BLaER1 (cell line): ENCODE measurements at regions not wholly inside any gene's neighbourhood (a gene's known extent, or its start where the extent isn't known, plus 50 kb on each side); places are given as distances from the start of the nearest gene placed in this dataset.

Source experiments
- H3K27ac ChIP-seq: shearing (Covaris generic); formaldehyde crosslinking; 2 replicates; pipeline ENCODE4 v1.8.1; 2022
- H3K27me3 ChIP-seq: shearing (Covaris generic); formaldehyde crosslinking; 2 replicates; pipeline ENCODE4 v1.8.1; 2022
- H3K36me3 ChIP-seq: shearing (Covaris generic); formaldehyde crosslinking; 2 replicates; pipeline ENCODE4 v1.8.1; 2022
- H3K4me1 ChIP-seq: shearing (Covaris generic); formaldehyde crosslinking; 2 replicates; pipeline ENCODE4 v1.8.1; 2022
- H3K4me2 ChIP-seq: shearing (Covaris generic); formaldehyde crosslinking; 2 replicates; pipeline ENCODE4 v1.8.1; 2022
- H3K4me3 ChIP-seq: shearing (Covaris generic); formaldehyde crosslinking; 2 replicates; pipeline ENCODE4 v1.8.1; 2022
- H3K9ac ChIP-seq: shearing (Covaris generic); formaldehyde crosslinking; 2 replicates; pipeline ENCODE4 v1.8.1; 2022
- H3K9me3 ChIP-seq: shearing (Covaris generic); formaldehyde crosslinking; 2 replicates; pipeline ENCODE4 v1.8.1; 2022
- H4K20me1 ChIP-seq: shearing (Covaris generic); formaldehyde crosslinking; 2 replicates; pipeline ENCODE4 v1.8.1; 2022
- Cebpa-rat ChIP-seq: shearing (Covaris generic); IDR thresholded peaks from 2 replicates; pipeline ENCODE4 v1.8.1; 2022

GRCh38 chr6:22424196-22424595, 127.4 kb upstream of the PRL start:
- Histone ChIP-seq H3K27me3 (no peaks in the 10 kb centered on the region), H4K20me1 (no peaks in the 10 kb centered on the region), H3K9ac (no peak overlapping the region), H3K27ac (no peak overlapping the region), H3K4me2 (no peak overlapping the region), H3K9me3 (peaks cover 24% of the 10 kb centered on the region), H3K4me3 (no peak overlapping the region), H3K4me1 (no peaks in the 10 kb centered on the region), H3K36me3 (no peaks in the 10 kb centered on the region)
- TF ChIP-seq Cebpa-rat: no peak

DNA sequence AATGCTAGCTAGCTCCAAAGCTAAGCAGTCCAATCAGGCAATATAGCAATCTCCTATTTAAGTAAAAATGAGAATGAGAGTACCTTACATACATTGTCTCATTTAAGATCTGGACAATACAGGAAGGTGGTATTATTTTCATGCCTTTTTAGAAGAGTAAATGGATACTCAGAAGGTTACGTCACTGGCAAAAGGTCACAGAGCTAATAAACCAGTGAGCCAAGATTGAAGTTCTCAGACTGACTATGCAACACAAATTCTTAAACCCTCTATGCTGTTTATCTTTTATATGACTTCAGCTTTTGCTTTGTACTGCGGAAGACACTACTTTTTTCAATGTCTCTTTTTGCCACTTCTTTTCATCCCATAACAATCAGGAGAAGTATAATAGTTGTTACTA, 135.2 kb upstream of the PRL start:
- TF ChIP-seq Cebpa-rat: no peak
- Histone ChIP-seq H3K4me2 (no peak overlapping the region), H3K9ac (no peak overlapping the region), H3K4me1 (no peaks in the 10 kb centered on the region), H3K4me3 (no peak overlapping the region), H4K20me1 (no peaks in the 10 kb centered on the region), H3K36me3 (no peaks in the 10 kb centered on the region), H3K9me3 (no peaks in the 10 kb centered on the region), H3K27me3 (no peaks in the 10 kb centered on the region), H3K27ac (no peak overlapping the region)

GRCh38 chr6:22433745-22434144, 135.6 kb upstream of the HDGFL1 start:
- no peak overlapping the region for H3K9ac ChIP-seq
- H3K27me3 ChIP-seq: no peaks in the 10 kb centered on the region
- no peaks in the 10 kb centered on the region for H3K4me1 ChIP-seq
- no peak overlapping the region for H3K4me3 ChIP-seq
- H4K20me1 ChIP-seq: no peaks in the 10 kb centered on the region
- H3K4me2 ChIP-seq: no peak overlapping the region
- H3K27ac ChIP-seq: no peak overlapping the region
- no peaks in the 10 kb centered on the region for H3K36me3 ChIP-seq
- no peaks in the 10 kb centered on the region for H3K9me3 ChIP-seq
- no peak for TF ChIP-seq Cebpa-rat

DNA sequence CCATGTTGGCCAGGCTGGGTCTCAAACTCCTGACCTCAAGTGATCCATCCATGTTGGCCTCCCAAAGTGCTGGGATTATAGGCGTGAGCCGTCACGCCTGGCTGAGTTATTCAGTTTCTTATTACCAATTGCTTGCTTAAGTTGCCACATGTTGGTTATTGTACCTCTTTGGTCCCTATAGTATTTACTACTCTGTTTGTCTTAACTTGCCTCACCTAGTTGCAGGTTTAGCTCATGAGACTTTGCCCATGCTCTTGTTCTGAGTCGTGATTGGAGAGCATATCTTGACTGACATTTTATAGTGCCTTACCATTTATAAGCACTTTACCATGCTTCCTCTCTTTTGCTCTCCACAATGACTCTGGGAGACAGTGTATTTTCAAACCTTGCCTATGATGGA, 134.2 kb upstream of the HDGFL1 start:
- Histone ChIP-seq H4K20me1 (no peaks in the 10 kb centered on the region), H3K4me1 (no peaks in the 10 kb centered on the region), H3K4me3 (no peak overlapping the region), H3K9me3 (no peaks in the 10 kb centered on the region), H3K27me3 (no peaks in the 10 kb centered on the region), H3K4me2 (no peak overlapping the region), H3K27ac (no peak overlapping the region), H3K36me3 (no peaks in the 10 kb centered on the region), H3K9ac (no peak overlapping the region)
- TF ChIP-seq Cebpa-rat: no peak

GRCh38 chr6:22436134-22436533, 133.2 kb upstream of the HDGFL1 start:
- Histone ChIP-seq H3K9ac (no peak overlapping the region), H3K4me2 (no peak overlapping the region), H3K4me1 (no peaks in the 10 kb centered on the region), H3K36me3 (no peaks in the 10 kb centered on the region), H4K20me1 (no peaks in the 10 kb centered on the region), H3K9me3 (no peaks in the 10 kb centered on the region), H3K27ac (no peak overlapping the region), H3K27me3 (no peaks in the 10 kb centered on the region), H3K4me3 (no peak overlapping the region)
- no peak for TF ChIP-seq Cebpa-rat

DNA sequence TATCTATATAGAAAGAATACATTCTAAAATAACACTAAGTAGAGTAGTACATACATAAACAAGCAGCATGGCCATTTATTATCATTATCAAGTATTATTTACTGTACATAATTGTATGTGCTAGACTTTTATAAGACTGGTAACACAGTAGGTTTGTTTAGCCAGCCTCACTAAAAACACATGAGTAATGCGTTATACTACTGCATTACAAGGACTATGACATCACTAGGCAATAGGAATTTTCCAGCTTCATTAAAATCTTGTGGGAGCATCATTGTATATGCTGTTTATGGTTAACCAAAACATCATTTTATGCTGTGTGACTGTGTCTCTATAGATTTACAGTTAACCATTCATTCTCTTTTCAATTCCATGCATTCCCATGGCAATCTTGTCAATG, 131.7 kb upstream of the HDGFL1 start:
- Histone ChIP-seq H3K4me3 (no peak overlapping the region), H3K27me3 (no peaks in the 10 kb centered on the region), H3K9me3 (no peaks in the 10 kb centered on the region), H3K9ac (no peak overlapping the region), H4K20me1 (no peaks in the 10 kb centered on the region), H3K36me3 (no peaks in the 10 kb centered on the region), H3K4me1 (no peaks in the 10 kb centered on the region), H3K4me2 (no peak overlapping the region), H3K27ac (no peak overlapping the region)
- TF ChIP-seq Cebpa-rat: no peak

- Histone ChIP-seq H3K27ac (no peak overlapping the region), H3K4me2 (no peak overlapping the region), H3K9me3 (no peaks in the 10 kb centered on the region), H3K27me3 (no peaks in the 10 kb centered on the region), H3K9ac (no peak overlapping the region), H3K4me3 (no peak overlapping the region), H3K36me3 (no peaks in the 10 kb centered on the region), H4K20me1 (no peaks in the 10 kb centered on the region), H3K4me1 (no peaks in the 10 kb centered on the region)
- no peak for TF ChIP-seq Cebpa-rat
These were observed 126.5 kb upstream of the HDGFL1 start for GRCh38 chr6:22442826-22443225.

DNA sequence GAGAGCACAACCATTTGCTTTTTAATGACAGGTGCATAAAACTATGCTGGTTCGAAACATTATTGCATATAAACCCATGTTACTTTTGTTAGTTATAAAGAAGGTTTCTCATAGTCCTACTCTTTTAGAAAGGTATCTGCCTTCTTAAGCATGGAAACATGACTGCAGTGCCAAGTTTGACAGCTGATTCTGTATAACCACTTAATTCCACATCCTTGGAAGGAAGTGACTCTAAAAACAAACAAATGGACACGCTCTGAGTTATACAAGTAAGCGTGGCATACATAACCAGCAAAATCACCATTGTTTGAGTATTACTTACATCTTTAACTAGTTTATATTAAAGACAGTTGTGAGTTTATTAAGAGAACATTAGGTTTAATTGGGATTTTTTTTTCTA, 125.0 kb upstream of the HDGFL1 start:
- Histone ChIP-seq H3K4me2 (no peak overlapping the region), H3K9ac (no peak overlapping the region), H3K36me3 (no peaks in the 10 kb centered on the region), H3K4me3 (no peak overlapping the region), H4K20me1 (no peaks in the 10 kb centered on the region), H3K9me3 (no peaks in the 10 kb centered on the region), H3K27ac (no peak overlapping the region), H3K4me1 (no peaks in the 10 kb centered on the region), H3K27me3 (no peaks in the 10 kb centered on the region)
- no peak for TF ChIP-seq Cebpa-rat

DNA sequence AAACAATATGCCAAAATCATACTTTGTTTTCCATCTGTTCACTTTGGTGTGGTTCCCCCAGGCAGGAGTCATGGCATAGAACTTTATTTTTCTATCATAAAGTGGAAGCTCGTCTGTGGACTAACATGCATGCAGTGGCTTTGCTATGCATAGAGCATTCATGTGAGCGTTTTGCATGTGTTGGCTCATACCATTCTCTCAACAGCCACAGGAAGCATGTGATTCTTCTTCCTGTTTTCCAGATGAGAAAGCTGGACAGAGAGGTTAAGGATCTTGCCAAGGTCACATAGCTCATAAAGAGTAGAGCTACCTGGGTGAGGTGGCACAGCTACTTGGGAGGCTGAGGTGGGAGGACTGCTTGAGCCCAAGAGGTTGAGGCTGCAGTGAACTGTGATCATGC, 123.4 kb upstream of the HDGFL1 start:
- Histone ChIP-seq H3K4me3 (no peak overlapping the region), H3K27me3 (no peaks in the 10 kb centered on the region), H4K20me1 (no peaks in the 10 kb centered on the region), H3K36me3 (no peaks in the 10 kb centered on the region), H3K4me2 (no peak overlapping the region), H3K9me3 (no peaks in the 10 kb centered on the region), H3K9ac (no peak overlapping the region), H3K27ac (no peak overlapping the region), H3K4me1 (no peaks in the 10 kb centered on the region)
- no peak for TF ChIP-seq Cebpa-rat

DNA sequence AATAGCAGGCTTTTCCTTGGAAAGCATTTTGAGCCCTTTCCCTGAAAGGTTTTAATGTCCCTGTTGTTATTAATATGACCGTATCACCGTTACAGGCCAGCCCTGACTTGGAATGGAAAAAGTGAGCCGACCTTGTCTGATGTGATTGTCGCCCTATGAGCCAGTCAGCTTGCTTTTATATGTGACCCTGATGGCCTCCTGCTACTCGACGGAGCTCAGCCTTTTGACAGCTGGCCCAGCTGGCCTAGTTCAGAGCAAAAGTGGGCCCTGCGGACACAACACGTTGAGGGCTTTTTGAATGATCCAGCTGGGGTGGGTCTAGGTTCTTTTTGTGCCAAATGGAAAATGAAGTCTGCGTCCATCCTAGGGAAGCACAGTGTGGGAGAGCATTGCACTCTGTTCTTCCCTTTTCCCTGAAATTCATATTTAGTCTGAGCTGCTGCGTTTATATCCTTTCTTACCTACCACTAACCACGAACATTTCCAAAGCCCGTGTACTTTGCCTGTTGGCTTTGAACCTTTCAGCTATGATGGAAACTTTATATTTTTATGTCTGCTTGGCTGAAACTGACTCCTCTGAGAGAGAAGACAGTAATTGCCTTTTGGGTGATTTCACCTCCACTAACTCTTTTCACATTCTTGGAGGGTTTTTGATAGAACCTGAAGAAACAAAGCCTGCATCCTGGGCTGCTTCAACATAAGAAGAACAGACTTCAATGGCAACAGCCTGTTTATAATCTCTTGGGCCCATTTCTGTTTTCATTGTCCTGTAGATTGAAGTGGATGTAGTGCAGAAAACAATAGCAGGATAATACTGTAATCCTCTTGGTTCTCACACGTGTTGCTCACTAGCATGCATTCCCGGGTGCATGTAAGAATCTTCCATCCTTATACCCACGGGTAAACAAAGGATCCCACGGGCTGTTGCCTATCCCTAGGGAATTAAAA, 121.8 kb upstream of the HDGFL1 start:
- no peak overlapping the region for H3K4me2 ChIP-seq
- H3K27ac ChIP-seq: no peak overlapping the region

More for the DNA sequence above, 121.8 kb upstream of the HDGFL1 start:
- H4K20me1 ChIP-seq: no peaks in the 10 kb centered on the region
- no peaks in the 10 kb centered on the region for H3K9me3 ChIP-seq
- no peaks in the 10 kb centered on the region for H3K4me1 ChIP-seq
- no peak for TF ChIP-seq Cebpa-rat
- no peaks in the 10 kb centered on the region for H3K27me3 ChIP-seq
- no peaks in the 10 kb centered on the region for H3K36me3 ChIP-seq
- no peak overlapping the region for H3K9ac ChIP-seq
- no peak overlapping the region for H3K4me3 ChIP-seq
